Hippocampal formation (tissue), 2 donors: ENCODE measurements at regions not wholly inside any gene's neighbourhood (a gene's known extent, or its start where the extent isn't known, plus 50 kb on each side); places are given as distances from the start of the nearest gene placed in this dataset.
"Not testable (repeated sequence)": the region's sequence is repeated elsewhere in the genome, so short reads cannot be mapped to it uniquely, and the experiment has no call there.

ENCODE experiments used
- DNase-seq, 2 donors: peaks; one replicate each; lab custom pipeline; 2025; lab: John Stamatoyannopoulos, UW

DNA sequence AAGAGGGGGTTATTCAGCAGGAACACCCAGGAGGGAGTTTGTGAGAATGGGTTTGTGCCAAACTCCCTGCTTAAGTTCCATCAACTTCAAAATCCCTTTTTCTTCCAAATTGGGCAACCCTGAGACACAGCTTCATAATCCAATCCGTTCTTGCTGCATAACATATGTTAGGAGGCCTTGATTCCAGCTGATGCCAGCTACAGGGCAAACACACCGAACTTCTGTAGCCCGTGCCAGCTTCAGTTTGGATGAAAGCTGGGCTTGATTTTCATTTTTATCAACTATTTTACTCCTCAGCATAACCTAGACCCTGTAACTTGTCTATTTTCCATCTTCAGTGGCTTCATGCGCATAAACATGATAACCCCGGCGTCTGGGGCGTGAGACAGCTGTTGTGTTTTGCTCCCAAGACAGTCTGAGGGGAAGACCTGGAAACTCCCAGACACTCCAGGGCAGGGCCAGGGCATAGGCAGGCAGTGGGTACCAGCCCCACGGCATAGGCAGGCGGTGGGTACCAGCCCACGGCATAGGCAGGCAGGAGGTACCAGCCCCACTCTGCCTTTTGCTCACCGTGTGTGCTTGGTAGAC lies 220.4 kb downstream of the C16orf95 start:
- no peak for DNase-seq

DNA sequence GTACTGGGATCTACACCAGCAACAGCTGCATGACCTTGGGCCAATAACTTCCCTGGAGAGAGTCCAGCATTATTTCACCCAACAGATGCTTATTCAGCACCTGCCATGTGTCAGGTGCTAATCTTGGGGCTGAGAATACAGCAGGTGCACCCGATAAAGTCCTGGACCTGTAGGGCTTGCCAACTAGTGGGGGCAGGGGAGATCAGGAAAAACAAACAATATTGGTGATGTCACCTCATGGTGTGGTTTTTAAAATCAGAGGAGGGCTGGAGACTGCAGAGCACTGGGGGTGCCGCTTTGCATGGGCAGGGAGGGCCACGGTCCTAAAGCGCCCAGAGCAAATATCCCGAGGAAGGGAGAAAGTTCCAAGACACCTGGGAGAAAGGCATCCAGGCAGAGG lies 218.8 kb downstream of the C16orf95 start:
- no peak for DNase-seq

DNA sequence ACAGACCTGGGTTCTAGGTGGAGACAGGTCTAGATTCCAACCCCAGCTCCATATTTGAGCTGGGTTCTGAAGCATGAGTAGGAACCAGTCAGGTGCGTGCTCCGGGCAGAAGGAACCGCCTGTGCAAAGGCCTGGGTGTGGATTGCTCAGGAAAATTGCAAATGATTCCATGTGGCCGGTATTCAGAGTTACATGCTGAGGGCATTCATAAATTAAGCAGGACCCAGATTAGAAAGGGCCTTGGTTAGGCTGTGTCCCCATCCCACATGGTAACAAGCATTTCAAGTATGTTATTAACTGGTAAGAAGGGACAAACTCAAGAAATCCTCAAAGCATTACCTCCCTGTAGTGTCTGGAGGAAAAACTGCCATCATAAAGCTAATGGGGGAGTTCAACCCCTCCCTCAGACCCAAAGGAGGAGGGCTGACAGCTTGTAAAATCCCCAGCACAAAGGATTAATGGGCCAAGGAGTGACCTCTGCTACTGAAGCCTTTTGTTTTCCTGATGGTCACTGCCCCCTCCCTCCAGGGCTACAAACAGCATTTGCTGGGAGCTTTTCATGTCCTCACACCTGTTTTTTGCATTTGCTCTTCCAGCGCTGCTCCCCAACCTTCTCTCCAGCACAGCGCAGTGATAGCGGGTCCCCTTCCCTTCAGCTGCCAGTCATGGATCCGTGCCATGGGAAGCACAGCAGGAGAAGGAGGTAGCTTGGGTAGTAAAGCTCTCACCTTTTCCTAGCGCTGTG lies 218.0 kb downstream of the C16orf95 start:
- no peak for DNase-seq

DNA sequence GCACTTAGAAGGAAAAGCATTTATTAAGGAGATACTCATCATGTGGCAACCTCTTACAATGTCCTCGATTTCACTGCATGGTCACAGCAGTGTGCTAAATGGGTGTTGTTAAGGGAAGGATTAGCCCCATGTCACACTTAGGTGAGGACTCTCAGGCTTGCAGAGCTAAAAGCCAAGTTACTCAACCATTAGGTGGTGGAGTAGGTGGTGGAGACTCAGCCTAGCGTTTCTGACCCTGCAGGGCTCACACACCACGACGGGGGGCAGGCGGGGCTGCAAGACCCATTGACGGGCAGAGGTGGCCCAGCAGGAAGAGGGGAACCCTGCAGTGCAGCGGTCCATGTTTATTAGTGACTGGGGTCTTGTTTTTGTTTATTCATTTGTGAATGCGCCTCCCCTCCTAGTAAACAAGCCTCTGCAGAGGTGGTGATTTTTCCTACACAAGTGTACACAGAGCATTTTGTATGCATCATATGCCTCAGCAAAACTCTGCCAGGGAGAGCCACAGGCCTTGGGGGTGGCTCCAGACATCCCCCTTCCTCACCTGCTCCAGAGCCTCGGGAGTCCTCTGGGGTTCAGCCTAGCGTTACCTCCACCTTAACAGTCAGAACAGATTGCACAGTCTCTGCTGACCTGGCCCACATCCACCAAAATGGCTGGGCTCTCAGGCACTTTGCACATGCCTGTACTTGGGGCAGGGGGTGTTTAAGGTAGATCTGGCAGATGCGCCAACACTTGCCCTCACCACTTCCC lies 216.7 kb downstream of the C16orf95 start:
- DNase-seq, result no peak

DNA sequence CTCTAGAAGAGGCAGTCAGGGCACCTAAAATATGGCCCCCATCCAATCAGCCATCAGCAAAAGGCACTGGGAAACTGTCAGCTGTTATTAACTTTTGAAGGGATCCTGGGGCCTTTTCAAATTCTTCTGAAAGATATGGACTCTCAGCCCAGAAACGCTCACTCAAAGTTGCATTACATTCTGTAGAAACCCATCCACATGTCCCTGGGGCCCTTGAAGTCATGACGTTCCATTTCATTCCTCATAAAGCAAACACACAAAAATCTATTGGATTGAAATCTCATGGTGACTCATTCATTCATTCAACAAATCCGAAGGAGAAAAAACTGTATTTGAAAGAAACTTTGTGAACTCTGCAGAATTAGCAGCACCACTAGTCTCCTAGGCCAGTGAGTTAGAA lies 215.3 kb downstream of the C16orf95 start:
- DNase-seq, result no peak

DNA sequence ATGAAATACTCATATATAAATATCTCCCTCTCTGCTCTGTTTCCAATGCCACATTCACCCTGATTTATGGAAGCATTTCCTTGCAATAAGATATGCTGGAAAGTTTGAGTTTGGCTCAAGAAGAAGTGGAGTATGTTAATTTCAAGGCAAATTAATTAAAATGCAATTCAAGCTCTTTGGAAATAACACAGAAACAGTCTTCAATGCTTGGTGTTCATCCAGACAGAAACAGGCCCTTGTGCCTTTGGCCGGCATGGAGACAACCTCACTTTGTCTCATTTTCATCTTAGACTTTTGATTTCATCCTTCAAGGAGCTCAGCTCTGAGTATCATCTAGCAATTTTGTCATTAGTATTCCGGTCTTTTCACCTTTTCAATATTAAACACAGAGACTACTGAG lies 210.0 kb downstream of the C16orf95 start:
- DNase-seq, result peak in 1 of 2 donors; percentile 15

DNA sequence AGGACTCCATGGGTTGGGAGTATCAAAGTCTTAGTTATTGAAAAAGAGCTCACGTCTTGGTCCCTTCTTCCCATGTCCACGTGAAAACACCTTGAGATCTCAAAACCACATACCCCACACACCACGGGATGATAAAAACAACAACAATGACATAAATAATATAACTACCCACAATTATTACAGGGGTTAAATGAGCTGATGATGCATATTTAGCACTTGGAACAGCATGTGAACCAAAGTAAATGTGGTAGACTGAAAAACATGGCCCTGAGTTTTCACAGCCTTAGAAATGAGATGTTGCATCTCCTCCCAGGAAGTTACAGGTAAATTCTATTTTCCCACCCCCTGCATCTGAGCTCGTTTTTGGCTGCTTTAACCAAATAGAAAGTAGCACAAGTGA lies 208.9 kb downstream of the C16orf95 start:
- DNase-seq, result no peak

DNA sequence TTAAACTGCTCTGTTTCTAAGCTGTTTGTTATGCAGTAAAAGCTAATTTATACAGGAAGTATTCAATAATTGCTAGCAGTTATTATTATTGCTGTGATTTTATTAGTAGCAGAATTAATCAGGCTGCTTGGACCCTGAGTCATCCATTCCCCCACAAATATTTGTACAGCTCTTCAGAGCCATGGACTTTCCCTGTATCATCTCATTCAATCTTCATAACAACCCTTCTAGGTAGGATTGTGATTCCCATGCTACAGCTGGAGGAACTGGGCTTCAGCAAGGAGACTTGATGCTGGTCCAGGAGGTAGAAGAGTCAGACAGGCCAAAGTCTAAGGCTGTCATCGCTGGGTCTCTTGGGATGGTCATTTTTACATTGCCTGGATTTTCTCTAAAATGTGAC lies 208.3 kb downstream of the C16orf95 start:
- DNase-seq, result no peak

DNA sequence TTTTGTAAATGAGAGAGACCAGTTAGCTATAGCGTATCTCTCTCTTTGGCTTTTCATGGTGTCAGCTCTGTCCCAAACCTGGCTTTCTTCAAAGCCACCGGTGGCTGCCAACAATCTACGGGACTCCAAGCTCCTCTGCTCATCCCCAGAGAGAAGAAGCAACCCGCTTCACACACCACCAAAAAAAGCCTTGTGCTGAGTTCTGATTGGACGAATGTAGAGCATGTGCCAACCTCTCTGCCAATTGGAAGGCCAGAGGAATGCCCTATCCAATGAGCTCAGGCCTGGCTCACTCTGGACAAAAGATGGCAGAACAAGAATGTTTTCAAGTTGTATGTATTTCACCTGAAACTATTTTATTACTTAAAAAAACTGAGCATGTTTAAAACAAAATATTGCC lies 202.4 kb downstream of the C16orf95 start:
- DNase-seq, result no peak

DNA sequence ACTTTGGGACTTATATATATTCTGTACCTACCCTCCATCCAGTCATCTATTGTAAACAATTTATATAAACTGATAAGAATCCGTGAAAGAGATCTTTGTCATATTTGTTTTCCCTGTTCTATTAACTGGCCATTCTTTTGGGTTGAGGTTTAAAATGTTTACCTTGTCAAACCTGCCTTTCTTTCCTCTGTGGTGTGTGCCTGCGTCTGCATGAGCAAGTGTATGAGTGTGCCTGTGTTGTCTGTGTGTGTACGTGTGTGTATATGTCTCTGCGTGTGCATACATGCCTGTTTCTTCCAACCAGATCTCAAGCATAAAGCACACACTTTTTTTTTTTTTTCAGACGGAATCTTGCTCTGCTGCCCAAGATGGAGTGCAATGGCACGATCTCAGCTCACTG lies 201.5 kb downstream of the C16orf95 start:
- no peak for DNase-seq

DNA sequence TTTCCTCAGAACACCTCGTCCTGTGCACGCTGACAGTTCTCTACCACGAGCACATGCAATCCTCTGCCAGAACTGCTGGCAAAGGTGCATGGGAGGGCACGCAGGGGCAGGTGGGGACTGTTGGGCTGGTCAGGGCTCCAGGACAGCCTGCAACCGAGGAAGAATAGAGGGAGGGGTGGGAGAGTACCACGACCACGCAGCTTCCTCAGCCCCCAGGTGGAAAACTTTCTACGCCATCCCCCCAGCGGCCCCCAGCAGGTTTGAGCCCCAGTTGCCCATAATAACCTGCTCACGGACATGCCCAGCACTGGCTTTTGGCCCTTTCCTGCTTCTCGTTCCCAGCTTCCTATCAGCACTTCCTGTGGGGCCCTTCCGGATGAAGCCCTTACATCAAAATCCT lies 199.3 kb downstream of the C16orf95 start:
- DNase-seq, result no peak

DNA sequence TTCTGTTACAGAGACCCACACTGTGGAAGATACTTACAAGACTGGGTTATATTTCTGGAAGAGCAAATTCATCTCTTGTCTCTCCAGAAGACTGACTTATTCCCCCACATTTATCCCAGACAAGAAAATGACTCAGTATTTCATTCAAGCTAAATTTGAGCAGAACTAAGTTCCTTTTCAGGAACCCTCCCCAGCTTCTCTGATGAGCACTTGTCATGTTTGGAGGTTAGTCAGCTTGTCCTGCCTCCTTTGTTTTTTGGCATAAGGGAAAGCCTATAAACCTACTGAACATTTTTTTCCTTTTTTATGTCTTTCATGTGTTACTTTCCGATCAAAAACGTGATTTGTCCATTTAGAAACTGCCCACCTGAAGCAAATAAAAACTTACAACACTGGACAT lies 198.0 kb downstream of the C16orf95 start:
- no peak for DNase-seq

DNA sequence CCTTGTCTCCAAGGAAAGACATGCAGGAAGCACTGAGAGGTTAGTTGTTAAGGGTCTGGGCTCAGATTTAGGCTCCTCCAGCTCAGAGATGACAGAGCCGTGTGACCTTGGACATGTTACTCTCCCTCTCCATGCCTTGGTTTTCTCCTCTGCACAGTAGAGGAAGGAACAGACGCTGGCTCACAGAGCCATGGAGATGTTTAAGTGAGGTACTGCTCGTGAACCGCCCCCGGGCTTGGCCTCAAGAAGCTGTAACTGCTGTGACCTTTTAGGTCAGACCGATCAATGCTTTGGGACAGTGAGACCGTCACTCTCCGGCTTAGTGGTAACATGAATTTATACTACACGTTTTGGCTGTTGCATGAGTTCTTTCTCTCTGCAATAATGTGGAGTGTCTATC lies 197.4 kb downstream of the C16orf95 start:
- DNase-seq, result no peak

DNA sequence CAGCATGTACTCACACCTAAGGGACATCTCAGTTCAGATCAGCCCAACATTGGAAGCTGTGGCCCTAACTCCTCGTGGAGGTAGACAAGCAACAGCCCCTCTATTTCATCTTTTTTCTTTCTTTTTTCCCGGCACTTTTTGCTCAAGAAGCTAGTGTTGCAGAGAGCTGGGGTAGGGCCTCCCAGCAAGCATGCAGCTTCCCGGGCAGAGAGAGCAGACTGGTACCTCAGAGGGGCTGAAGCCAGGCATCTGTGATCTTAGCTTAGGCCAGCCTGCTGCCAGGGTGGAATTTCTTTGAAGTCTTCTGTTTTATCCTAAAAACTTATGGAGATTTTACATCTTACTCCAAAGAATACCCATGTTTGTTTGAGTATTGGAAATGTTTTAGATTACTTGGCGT lies 195.4 kb downstream of the C16orf95 start:
- DNase-seq, result no peak

DNA sequence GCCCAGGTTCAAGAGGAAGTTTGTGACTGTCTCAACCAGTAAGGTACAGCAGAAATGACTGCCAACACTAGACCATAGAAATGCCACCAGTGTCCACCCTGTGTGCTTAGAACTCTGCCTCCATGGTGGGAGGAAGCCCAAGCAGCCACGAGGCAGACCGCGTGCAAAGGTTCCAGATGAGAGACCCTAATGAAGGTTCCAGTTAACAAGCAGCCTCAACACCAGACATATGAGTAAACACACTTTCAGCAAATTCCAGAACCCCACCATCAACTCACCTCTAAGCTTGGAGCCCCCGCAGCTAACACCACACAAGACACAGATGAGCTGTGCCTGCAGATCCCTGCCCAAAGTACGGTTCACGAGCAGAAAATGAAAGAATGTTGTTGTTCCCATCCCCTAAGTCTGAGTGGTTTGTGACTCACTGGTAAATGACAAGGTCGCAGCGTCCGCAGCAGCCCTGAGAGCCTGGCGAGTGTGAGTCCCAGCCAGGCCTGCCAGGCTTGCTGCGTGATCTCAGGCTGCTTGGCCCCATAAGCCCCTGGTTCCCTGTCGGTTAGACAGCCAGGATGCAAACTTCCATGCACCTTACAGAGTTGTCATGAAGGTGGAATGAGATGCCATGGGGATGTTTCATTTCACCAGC lies 193.7 kb downstream of the C16orf95 start:
- DNase-seq, result no peak

DNA sequence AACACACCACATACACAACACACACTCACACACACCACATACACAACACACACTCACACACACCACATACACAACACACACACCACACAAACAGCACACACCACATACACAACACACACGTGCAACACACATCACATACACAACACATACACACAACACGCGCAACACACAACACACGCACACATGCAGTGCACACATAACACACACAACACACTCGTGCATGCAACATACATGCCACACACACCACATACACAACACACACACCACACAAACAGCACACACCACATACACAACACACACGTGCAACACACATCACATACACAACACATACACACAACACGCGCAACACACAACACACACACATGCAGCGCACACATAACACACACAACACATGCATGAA lies 192.8 kb downstream of the C16orf95 start:
- not testable (repeated sequence) for DNase-seq

DNA sequence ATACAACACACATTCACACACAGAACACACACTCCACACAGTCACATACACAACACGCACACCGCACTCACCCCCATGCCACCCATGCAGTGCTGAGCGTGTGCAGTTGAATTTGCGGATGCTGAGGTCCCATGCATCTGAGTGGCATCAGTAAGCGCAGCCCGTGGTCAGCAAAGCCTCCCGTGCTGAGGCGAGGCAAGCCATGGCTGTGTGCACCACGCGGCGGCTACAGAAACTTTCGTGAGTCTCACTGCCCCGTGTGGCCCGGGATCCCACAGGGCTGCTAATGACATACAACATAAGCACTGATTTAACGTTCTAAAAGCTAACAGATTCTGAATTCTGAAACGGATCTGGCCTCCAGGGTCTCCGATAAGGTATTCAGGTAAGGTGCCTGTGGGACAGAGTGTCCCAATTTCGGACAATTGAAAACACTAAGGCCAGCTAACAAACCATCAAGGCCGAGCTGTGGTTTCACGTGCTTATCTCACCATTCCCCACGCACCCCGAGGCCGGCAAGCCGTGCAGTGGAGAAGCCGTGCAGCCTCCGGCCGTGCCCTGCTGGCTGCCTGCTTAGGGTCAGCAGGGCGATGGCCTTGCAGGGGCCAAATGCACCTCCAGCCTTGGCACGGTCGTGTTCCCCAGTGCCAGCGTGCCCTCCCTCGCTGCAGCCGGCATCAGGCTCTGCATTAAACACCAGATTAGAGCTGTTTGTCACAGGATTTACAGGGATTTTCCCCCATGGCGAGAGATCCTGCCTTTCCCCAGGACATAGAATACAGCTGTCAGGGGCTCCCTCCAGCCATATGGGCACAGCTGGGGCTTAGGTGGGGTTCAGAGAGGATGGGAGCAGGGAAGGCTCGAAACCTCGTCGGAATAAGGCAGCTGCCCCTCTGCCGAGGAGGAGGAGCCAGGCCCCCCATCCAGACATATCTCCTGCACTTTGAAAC lies 191.7 kb downstream of the C16orf95 start:
- DNase-seq, result no peak

DNA sequence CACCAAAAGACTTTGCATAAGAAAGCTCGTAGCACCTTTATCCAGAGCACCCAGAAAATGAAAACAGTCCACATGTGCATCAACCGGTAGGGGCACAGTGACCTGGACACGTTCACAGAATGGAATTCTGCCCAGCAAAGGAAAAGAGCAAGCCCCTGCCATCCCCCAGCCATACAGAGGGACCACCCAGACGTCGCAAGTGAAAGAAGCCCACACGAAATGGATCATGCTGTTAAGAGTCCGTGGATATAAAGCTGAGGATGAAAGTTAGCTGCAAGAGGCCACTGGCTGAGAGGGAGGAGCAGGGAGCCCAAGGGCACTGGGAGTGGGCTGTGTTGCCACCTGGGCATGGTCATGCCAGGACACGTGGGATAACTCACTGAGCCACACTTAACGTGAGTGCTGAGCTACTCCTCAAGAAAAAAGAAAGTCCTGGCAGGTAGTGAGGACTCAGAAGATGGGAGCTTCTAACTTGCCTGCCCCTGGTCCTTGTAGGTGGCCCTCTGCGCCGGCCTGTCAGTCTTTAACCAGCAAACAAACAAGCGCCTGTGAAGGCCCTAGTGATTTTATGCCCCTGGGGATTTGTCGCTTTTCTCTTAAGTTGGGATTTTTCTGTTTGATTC lies 190.7 kb downstream of the C16orf95 start:
- DNase-seq, result no peak

DNA sequence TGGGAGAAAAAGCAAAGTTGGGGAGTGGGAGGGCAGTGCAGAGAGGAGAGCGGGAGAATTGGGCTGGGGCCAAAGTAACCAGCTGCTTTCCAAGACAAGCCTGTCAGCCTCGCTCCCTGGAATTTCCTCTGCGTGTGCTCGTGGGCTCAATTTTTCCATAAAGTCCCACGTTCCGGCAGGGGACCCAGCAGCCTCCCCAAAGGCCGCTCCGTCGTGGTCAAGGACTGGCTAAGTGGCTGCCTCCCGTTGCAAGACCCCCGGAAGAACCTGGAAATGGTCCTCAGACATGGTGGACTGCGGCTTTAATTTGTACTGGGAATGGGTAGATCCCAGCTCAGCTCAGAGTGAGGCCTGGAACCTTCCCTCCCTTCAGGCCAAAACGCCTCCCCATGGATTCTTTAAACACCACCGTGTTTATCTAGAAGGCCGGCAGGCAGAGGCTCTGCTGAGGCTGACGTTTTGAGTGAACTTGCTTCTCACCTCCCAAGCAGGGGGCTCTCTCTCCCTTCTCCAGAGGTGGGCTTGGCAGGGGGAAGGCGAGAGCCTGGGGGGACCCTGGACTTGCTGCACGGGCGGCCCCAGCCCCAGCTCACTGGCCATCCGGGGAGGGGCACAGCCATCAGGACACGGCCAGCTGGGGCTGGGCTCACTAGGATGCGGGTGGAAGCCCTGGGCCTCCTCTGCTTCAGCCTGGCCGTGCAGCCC lies 190.0 kb downstream of the C16orf95 start:
- no peak for DNase-seq

DNA sequence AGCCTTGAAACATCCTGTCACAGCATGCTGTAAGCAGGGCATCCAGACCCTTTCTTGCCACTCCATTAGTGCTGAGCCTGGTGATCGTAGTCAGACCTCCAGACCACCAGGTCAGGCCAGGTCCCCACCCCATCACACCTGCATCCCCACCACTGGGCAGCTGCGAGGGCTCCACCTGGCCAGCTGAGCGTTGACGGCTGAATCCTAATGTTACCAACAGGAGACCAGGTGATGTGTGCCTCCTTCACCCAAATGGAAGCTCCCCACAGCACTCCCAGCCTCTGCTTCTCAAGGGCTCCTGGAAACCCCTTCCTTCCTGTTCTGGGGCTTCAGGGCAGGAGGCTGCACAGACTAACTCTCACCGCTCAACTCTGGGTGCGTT lies 189.4 kb downstream of the C16orf95 start:
- no peak for DNase-seq

DNA sequence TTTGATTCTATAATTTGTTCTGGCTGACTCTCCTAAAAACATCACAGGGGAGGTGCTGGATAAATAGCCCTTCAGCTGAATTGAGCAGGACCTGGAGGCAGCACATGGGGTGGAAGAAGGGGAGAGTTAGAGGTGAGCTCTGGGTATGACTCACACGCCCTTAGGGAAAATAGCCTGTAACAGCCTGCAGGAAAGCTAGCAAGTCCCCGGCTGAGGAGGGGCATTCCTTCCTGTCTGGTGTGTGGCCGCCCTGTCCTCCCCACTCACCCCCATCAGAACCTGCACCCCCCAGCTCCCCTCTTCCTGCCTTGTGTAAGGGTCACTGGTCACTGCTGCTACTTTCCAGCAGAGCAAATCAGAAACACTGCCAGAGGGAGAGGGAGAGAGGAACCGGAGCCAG lies 187.4 kb downstream of the C16orf95 start:
- no peak for DNase-seq
